VCaP (cell line): ENCODE measurements at regions not wholly inside any gene's neighbourhood (a gene's known extent, or its start where the extent isn't known, plus 50 kb on each side); places are given as distances from the start of the nearest gene placed in this dataset.

Experiments used
- H3K27ac ChIP-seq: fragments of 450-650 bp; 2 replicates; pipeline ENCODE4 v1.5.1; 2017
- CTCF ChIP-seq: fragments of 450-650 bp; conservative IDR thresholded peaks from 2 replicates; pipeline ENCODE4 v1.5.1; 2017; ENCODE audit warnings: mild to moderate bottlenecking, moderate library complexity

- no peak for TF ChIP-seq CTCF
- no peak overlapping the region for H3K27ac ChIP-seq
These were observed 253.6 kb downstream of the CBLL2 start for GRCh38 chrX:22526339-22526738.

- no peak for TF ChIP-seq CTCF
- no peak overlapping the region for H3K27ac ChIP-seq
These were observed 254.6 kb downstream of the CBLL2 start for GRCh38 chrX:22527302-22527701.

GRCh38 chrX:22533898-22534297 lies 261.2 kb downstream of the CBLL2 start:
- 0 out of 2 replicates have a peak, but pooled peaks have one; percentile 26 for TF ChIP-seq CTCF
- no peak overlapping the region for H3K27ac ChIP-seq

- H3K27ac ChIP-seq: no peak overlapping the region
- TF ChIP-seq CTCF: no peak
These were observed 261.9 kb downstream of the CBLL2 start for GRCh38 chrX:22534643-22535042.

GRCh38 chrX:22536746-22537304 lies 264.1 kb downstream of the CBLL2 start:
- no peak overlapping the region for H3K27ac ChIP-seq
- TF ChIP-seq CTCF: no peak

- no peak for TF ChIP-seq CTCF
These were observed 265.9 kb downstream of the CBLL2 start for GRCh38 chrX:22538580-22538979.

GRCh38 chrX:22541926-22542325 lies 269.2 kb downstream of the CBLL2 start:
- TF ChIP-seq CTCF: no peak
- no peak overlapping the region for H3K27ac ChIP-seq

More at GRCh38 chrX:22538580-22538979, 265.9 kb downstream of the CBLL2 start:
- no peak overlapping the region for H3K27ac ChIP-seq
